Panc1 (cell line): ENCODE measurements at regions not wholly inside any gene's neighbourhood (a gene's known extent, or its start where the extent isn't known, plus 50 kb on each side); places are given as distances from the start of the nearest gene placed in this dataset.

Experiments
- ATAC-seq: fragments of 200-7000 bp; cut with Tn5 transposase; 2 replicates; pipeline ENCODE4 v1.9.1; 2020; ENCODE audit warnings: mild to moderate bottlenecking, moderate library complexity
- BruUV-seq: library from RNA; stranded (reverse); fragments of 400-500 nt; replicated peaks from 2 replicates; lab custom pipeline; 2021; lab: Mats Ljungman, UMichigan
- CTCF ChIA-PET: fragments of 300-600 bp; sonication (Branson Sonifier 250); formaldehyde crosslinking; loops from one replicate; lab custom pipeline; 2022; ENCODE audit warnings: antibody characterized with exemption; lab: Charles Lee
- POLR2A ChIA-PET: fragments of 300-600 bp; sonication (Branson Sonifier 250); formaldehyde crosslinking; loops from one replicate; lab custom pipeline; 2022; ENCODE audit warnings: antibody characterized with exemption; lab: Charles Lee
- DNase-seq: peaks from one replicate; pipeline ENCODE4 v3.0.0-alpha.2; 2010; ENCODE audit warnings: low read depth, low spot score
- H3K27ac ChIP-seq: 2 replicates; pipeline ENCODE4 v1.5.1; 2011; ENCODE audit warnings: mild to moderate bottlenecking, low read length, inconsistent platforms
- H3K27me3 ChIP-seq: fragments of 200-500 bp; sonication (Bioruptor generic); 2 replicates; pipeline ENCODE4 v1.6.0; 2014; ENCODE audit warnings: low read length, inconsistent platforms; ENCODE audit not compliant: control insufficient read depth, insufficient read depth
- H3K36me3 ChIP-seq: fragments of 200-500 bp; sonication (Bioruptor generic); 2 replicates; pipeline ENCODE4 v1.5.1; 2014; ENCODE audit warnings: inconsistent platforms, mild to moderate bottlenecking, low read length, moderate library complexity; ENCODE audit not compliant: control insufficient read depth, insufficient read depth
- H3K4me1 ChIP-seq: 2 replicates; pipeline ENCODE4 v1.5.1; 2011; ENCODE audit warnings: inconsistent platforms, mild to moderate bottlenecking, low read length, moderate library complexity; ENCODE audit not compliant: control insufficient read depth, insufficient read depth
- H3K4me3 ChIP-seq, 2 experiments: 2 replicates each; pipeline ENCODE4 v1.5.1; 2011 to 2012; ENCODE audit warnings: low read depth in 2 of 2, low read length in 2 of 2, mild to moderate bottlenecking in 2 of 2, inconsistent platforms in 1 of 2, moderate library complexity in 1 of 2
- H3K9me3 ChIP-seq: fragments of 200-500 bp; sonication (Bioruptor generic); 2 replicates; pipeline ENCODE4 v1.5.1; 2014; ENCODE audit warnings: low read depth, mild to moderate bottlenecking, inconsistent platforms, low read length, moderate library complexity; ENCODE audit not compliant: control insufficient read depth, insufficient read depth
- POLR2AphosphoS5 ChIP-seq: IDR thresholded peaks from 2 replicates; pipeline ENCODE4 v1.6.1; 2012; ENCODE audit warnings: mild to moderate bottlenecking, low read depth, low read length, moderate library complexity
- SIN3A ChIP-seq: IDR thresholded peaks from 2 replicates; pipeline ENCODE4 v1.6.1; 2012; ENCODE audit warnings: low read depth, mild to moderate bottlenecking, low read length, moderate library complexity, borderline replicate concordance; ENCODE audit not compliant: insufficient read depth
- TCF7L2 ChIP-seq: IDR thresholded peaks from 2 replicates; pipeline ENCODE4 v1.6.1; 2011; ENCODE audit warnings: mild to moderate bottlenecking, low read depth, low read length, inconsistent platforms
- in situ Hi-C: cut with HindIII; loops from 2 replicates; pipeline ENCODE4 v1.10.0; 2016; ENCODE audit warnings: low sequenced_read_pairs, low pct_unique_long_range_greater_than_20kb
- intact Hi-C: fragments of 100-400 bp; cut with micrococcal nuclease; formaldehyde crosslinking; loops from one replicate; pipeline ENCODE4 v1.10.0; 2022; ENCODE audit not compliant: unreplicated experiment
- TF ChIP-seq, protein P1 (sequence below), 2 experiments: IDR thresholded peaks; 2 replicates each; pipeline ENCODE4 v1.6.1; 2011 to 2012; ENCODE audit warnings: low read depth in 2 of 2, control low read depth in 1 of 2, low read length in 1 of 2, mild to moderate bottlenecking in 1 of 2, moderate library complexity in 1 of 2; ENCODE audit not compliant: insufficient read depth in 1 of 2
- TF ChIP-seq, protein P2 (sequence below): fragments of 450-650 bp; IDR thresholded peaks from 2 replicates; pipeline ENCODE4 v1.5.1; 2017; ENCODE audit warnings: mild to moderate bottlenecking

DNA sequence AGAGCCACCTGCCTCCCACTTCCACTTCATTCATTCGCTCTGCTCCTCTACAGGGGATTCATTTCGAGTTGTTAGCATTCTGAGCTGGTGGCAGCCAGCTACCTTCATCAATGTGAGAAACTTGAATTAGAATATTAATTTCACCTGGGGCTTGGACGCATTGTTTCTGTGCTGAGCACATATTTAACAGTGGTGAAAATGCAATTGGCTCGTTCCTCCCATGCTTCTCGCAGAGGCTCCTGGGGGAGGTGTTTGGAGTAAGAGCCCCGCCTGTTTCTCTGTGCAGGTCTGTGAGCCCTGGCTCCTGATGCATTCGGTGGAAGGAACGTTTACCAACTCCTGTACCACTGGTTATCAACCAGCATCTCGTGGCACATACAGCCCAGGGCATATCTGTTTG lies 141.5 kb downstream of the AACS start:
- CTCF ChIA-PET = no interaction called here
- H3K27me3 ChIP-seq = peaks cover 6% of the 10 kb centered on the region; the same call in 1 of the 2 replicates
- in situ Hi-C loops = no loop called here

DNA sequence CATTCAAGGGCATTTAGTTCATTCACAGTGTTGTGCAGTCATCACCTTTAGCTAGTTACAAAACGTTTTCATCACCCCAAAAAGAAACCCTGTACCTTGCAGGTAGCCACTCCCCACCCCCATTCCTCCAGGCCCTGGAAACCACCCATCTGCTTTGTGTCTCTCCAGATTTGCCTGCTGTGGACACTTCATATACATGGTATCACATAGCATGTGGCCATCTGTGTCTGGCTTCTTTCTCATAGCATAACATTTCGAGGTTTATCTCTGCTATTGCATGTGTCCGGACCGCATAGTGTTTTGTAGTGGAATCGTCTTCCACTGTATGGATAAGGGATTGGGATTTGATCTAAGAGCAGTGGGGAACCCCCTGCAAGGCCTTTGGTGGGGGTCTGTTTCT lies 143.1 kb downstream of the AACS start:
- H3K9me3 ChIP-seq = no peaks in the 10 kb centered on the region
- no TSS peak for BruUV-seq
- no peak for ATAC-seq
- CTCF ChIA-PET = no interaction called here
- H3K36me3 ChIP-seq = no peaks in the 10 kb centered on the region
- no peak overlapping the region for H3K4me3 ChIP-seq
- H3K27me3 ChIP-seq = peaks cover 6% of the 10 kb centered on the region; the same call in 1 of the 2 replicates
- DNase-seq = no peak
- intact Hi-C loops (no loop called here), in situ Hi-C loops (no loop called here)
- POLR2A ChIA-PET = no interaction called here
- H3K27ac ChIP-seq = no peak overlapping the region
- no peaks in the 10 kb centered on the region for H3K4me1 ChIP-seq
- no peak for TF ChIP-seq TCF7L2
- TF ChIP-seq, protein P1, sequence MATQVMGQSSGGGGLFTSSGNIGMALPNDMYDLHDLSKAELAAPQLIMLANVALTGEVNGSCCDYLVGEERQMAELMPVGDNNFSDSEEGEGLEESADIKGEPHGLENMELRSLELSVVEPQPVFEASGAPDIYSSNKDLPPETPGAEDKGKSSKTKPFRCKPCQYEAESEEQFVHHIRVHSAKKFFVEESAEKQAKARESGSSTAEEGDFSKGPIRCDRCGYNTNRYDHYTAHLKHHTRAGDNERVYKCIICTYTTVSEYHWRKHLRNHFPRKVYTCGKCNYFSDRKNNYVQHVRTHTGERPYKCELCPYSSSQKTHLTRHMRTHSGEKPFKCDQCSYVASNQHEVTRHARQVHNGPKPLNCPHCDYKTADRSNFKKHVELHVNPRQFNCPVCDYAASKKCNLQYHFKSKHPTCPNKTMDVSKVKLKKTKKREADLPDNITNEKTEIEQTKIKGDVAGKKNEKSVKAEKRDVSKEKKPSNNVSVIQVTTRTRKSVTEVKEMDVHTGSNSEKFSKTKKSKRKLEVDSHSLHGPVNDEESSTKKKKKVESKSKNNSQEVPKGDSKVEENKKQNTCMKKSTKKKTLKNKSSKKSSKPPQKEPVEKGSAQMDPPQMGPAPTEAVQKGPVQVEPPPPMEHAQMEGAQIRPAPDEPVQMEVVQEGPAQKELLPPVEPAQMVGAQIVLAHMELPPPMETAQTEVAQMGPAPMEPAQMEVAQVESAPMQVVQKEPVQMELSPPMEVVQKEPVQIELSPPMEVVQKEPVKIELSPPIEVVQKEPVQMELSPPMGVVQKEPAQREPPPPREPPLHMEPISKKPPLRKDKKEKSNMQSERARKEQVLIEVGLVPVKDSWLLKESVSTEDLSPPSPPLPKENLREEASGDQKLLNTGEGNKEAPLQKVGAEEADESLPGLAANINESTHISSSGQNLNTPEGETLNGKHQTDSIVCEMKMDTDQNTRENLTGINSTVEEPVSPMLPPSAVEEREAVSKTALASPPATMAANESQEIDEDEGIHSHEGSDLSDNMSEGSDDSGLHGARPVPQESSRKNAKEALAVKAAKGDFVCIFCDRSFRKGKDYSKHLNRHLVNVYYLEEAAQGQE (IDR thresholded peaks at IDR 0.05; ENCODE audit: insufficient read depth in 1 of 2, low read depth in 2 of 2, low read length in 1 of 2) = no peak
- TF ChIP-seq POLR2AphosphoS5 = no peak
- no peak for TF ChIP-seq SIN3A

More for the DNA sequence above, 141.5 kb downstream of the AACS start:
- POLR2A ChIA-PET = interaction anchor here (0.6 kb wide), 1 partner anchor 149 kb away, joined by 3 read pairs; no protein-coding TSS in a partner anchor
- BruUV-seq = no TSS peak
- 0 out of 2 replicates have a peak, but pooled peaks have one; percentile 30 for ATAC-seq
- DNase-seq = no peak
- Histone ChIP-seq H3K9me3 (no peaks in the 10 kb centered on the region), H3K4me1 (no peaks in the 10 kb centered on the region), H3K36me3 (no peaks in the 10 kb centered on the region), H3K4me3 (no peak overlapping the region), H3K27ac (no peak overlapping the region)
- TF ChIP-seq, protein P2, sequence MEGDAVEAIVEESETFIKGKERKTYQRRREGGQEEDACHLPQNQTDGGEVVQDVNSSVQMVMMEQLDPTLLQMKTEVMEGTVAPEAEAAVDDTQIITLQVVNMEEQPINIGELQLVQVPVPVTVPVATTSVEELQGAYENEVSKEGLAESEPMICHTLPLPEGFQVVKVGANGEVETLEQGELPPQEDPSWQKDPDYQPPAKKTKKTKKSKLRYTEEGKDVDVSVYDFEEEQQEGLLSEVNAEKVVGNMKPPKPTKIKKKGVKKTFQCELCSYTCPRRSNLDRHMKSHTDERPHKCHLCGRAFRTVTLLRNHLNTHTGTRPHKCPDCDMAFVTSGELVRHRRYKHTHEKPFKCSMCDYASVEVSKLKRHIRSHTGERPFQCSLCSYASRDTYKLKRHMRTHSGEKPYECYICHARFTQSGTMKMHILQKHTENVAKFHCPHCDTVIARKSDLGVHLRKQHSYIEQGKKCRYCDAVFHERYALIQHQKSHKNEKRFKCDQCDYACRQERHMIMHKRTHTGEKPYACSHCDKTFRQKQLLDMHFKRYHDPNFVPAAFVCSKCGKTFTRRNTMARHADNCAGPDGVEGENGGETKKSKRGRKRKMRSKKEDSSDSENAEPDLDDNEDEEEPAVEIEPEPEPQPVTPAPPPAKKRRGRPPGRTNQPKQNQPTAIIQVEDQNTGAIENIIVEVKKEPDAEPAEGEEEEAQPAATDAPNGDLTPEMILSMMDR = no peak
- TF ChIP-seq, protein P1 (IDR thresholded peaks at IDR 0.05; ENCODE audit: insufficient read depth in 1 of 2, low read depth in 2 of 2, low read length in 1 of 2) = no peak
- TF ChIP-seq TCF7L2 = no peak
- TF ChIP-seq POLR2AphosphoS5 = no peak
- no peak for TF ChIP-seq SIN3A
- intact Hi-C loops = no loop called here
